Cardiac fibroblast (primary cell): ENCODE measurements at regions not wholly inside any gene's neighbourhood (a gene's known extent, or its start where the extent isn't known, plus 50 kb on each side); places are given as distances from the start of the nearest gene placed in this dataset.

Experiments used
- DNase-seq, 2 donors: peaks; one replicate each; pipeline versions ENCODE4 v3.0.0 to v3.0.0-alpha.2; 2010; ENCODE audit warnings: low read depth in 2 of 2
- H3K4me3 ChIP-seq, 2 donors: replicated peaks in 1 of 2; 1 replicate in 1 of 2; 2 replicates in 1 of 2; pipeline ENCODE4 v1.5.1; 2011; ENCODE audit warnings: low read depth in 2 of 2, low read length in 2 of 2, mild to moderate bottlenecking in 2 of 2, moderate library complexity in 1 of 2
- TF ChIP-seq, protein P1 (sequence below): IDR thresholded peaks from one replicate; pipeline ENCODE4 v1.5.1; 2011; ENCODE audit warnings: low read depth, mild to moderate bottlenecking, low read length, inconsistent platforms

DNA sequence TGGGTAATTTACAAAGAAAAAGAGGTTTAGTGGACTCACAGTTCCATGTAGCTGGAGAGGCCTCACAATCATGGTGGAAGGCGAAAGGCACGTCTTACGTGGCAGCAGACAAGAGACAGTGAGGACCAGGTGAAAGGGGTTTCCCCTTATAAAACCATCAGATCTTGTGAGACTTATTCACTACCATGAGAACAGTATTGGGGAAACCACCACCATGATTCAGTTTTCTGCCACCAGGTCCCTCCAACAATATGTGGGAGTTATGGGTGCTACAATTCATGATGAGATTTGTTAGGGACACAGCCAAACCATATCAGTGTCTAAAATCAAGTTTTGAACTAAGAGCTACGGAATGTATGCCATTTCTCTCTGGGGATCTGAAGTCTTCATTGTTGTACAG, 354.8 kb upstream of the C2CD4B start:
- no peak overlapping the region for H3K4me3 ChIP-seq
- no peak for DNase-seq
- TF ChIP-seq, protein P1, sequence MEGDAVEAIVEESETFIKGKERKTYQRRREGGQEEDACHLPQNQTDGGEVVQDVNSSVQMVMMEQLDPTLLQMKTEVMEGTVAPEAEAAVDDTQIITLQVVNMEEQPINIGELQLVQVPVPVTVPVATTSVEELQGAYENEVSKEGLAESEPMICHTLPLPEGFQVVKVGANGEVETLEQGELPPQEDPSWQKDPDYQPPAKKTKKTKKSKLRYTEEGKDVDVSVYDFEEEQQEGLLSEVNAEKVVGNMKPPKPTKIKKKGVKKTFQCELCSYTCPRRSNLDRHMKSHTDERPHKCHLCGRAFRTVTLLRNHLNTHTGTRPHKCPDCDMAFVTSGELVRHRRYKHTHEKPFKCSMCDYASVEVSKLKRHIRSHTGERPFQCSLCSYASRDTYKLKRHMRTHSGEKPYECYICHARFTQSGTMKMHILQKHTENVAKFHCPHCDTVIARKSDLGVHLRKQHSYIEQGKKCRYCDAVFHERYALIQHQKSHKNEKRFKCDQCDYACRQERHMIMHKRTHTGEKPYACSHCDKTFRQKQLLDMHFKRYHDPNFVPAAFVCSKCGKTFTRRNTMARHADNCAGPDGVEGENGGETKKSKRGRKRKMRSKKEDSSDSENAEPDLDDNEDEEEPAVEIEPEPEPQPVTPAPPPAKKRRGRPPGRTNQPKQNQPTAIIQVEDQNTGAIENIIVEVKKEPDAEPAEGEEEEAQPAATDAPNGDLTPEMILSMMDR, result no peak

DNA sequence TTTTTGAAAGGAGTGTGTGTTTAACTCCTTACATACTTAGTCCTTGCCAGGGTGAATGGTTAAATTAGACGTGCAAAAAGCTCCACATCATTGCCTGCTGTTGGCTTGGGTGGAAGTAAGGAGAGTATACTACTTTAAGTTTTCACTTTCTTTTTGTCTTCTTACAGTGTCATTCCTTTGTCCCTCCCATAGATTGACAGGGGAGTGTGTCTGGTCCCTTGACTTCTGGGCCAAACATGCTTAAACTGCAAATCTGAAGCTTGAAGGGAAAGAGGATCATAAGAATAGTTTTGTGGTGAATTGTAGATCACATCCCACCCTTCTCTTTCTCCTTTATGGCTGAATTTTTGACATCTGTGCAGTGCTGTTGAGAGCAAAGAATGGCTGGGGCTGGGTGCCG, 355.8 kb upstream of the C2CD4B start:
- no peak for DNase-seq
- TF ChIP-seq, protein P1, result no peak
- no peak overlapping the region for H3K4me3 ChIP-seq

DNA sequence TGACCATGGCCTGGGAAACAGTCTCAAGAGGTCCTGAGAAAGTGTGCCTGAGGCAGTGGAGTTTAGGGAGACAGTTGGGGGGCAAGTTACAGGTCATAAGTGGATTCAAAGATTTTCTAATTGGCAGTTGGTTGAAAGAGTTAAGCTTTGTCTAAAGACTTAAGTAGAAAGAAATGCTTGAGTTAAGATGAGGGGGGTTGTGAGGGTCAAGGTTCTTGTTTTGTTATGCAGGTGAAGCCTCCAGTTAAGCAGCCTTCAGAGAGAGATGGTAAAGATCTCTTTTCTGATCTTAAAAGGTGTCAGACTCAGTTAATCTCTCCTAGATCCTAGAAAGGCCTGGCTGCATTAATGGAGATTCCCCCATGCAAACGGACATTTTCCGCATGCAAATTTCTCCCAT, 356.3 kb upstream of the C2CD4B start:
- no peak for DNase-seq
- TF ChIP-seq, protein P1, result no peak
- H3K4me3 ChIP-seq, result no peak overlapping the region

DNA sequence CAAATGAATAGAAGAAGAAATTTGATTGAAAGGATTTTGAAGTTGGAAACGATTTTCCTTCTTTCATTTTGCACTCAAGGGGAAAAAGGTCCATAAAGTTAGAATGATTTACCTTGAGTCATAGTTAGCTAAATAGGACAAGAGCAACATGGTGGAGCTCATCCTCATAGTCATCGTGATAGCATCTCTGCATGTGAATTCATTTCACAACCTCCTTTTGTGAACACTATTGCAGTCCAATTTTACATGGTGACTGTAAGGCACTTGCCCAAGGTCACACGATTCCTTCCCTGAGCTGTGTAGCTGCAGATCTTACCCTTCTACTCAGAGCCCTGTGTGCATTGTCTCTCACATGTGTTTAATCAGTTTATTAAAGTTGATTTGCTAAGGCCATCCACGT, 359.8 kb upstream of the C2CD4B start:
- H3K4me3 ChIP-seq, result no peak overlapping the region
- TF ChIP-seq, protein P1, result no peak
- DNase-seq, result peak in 1 of 2 donors; percentile 28

DNA sequence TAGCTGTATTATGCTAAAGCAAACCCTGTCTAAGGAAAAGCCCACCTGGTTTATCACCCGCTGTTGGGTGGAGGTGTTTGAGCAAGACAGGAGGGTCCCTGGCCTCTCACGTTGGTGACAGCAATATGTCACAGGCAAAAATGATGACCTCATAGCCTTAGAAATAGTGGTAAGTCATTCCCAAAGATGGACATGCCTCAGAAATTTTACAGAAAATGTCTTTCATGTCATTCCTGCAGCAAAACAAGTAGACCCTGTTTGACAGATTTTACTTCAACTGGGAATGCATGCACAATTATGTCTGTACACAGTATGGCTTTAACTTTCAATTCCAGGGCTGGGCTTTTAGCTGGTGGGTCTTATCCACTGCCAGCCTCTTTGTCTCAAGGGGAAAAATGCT, 362.3 kb upstream of the C2CD4B start:
- no peak for DNase-seq
- no peak overlapping the region for H3K4me3 ChIP-seq
- TF ChIP-seq, protein P1, result no peak

DNA sequence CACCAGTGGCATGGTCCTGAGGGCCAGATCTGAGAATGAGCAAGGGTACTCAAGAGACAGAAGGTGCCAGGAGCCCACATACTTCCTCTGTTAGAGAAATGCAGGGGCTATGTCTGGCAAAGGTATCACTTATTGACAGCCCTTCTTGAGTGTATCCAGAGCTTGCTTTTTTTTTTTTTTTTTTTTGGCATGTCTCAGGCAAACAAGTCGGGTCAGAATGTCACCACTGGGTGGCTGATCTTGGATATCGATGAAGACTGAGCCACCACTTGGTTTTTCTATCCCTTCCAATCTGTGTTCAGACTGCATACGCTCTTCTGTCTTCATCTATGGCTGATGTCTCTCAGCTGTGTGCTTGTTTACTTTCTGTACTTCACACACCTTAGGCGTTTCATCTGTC, 363.4 kb upstream of the C2CD4B start:
- no peak overlapping the region for H3K4me3 ChIP-seq
- no peak for DNase-seq
- TF ChIP-seq, protein P1, result no peak

DNA sequence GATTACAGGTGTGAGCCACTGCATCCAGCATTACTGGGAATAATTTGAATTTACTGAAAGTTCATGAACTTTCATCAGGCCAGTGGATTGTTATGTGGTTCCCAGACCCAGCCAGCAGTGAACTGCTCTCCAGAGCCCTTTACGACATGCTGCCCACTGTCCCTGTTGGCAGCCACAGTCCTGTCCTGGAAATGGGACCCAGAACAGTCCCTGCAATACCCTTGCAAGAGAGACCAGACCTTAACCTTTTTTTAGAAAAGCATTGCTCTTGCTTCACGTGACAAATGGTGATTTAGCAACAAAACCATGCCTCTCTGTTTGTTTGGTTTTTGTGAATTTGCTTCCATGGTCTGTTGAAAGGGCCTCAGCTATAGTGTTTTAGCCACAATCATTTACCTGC, 367.3 kb upstream of the C2CD4B start:
- TF ChIP-seq, protein P1, result no peak
- no peak for DNase-seq
- H3K4me3 ChIP-seq, result no peak overlapping the region
